ENCODE measurements at regions not wholly inside any gene's neighbourhood (a gene's known extent, or its start where the extent isn't known, plus 50 kb on each side); places are given as distances from the start of the nearest gene placed in this dataset.

DNA sequence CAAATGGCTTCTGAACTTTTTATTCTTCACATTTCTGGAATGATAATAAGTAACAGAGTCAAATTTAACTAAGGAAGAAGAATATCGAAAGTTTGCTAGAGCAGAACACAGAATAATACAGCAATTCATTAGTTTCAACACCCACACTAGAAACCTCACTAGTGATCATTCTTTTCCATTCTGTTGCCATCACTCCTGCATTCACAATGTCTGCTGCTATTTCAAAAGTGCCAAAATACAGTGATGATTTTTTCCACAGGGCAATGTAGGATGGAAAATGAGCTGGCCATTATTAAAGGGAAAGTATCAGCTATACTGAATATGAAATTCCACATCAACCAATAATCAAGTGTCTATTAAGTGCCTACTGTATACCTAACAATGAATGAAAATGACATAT, 186.7 kb downstream of the USP46 start:
- TF ChIP-seq EP400 (IDR thresholded peaks at IDR 0.05) (no peak), ZNF57 (CRISPR knock-in tag; IDR thresholded peaks at IDR 0.05) (no peak), MYC (IDR thresholded peaks at IDR 0.05; ENCODE audit: low read depth, low read length) (no peak), MYC (CRISPR knock-in tag; IDR thresholded peaks at IDR 0.05; ENCODE audit: borderline replicate concordance, low read depth) (no peak), JUN (IDR thresholded peaks at IDR 0.05; ENCODE audit: borderline replicate concordance, low read depth, low read length) (no peak), JUN (CRISPR knock-in tag; IDR thresholded peaks at IDR 0.05; ENCODE audit: borderline replicate concordance) (no peak), TAF1 (IDR thresholded peaks at IDR 0.05; ENCODE audit: control insufficient read depth, extremely low read depth, insufficient read depth, low read length, severe bottlenecking) (no peak), ZNF274 (IDR thresholded peaks at IDR 0.05; ENCODE audit: borderline replicate concordance, low read depth, low read length) (no peak)
- TF ChIP-seq, protein P1, sequence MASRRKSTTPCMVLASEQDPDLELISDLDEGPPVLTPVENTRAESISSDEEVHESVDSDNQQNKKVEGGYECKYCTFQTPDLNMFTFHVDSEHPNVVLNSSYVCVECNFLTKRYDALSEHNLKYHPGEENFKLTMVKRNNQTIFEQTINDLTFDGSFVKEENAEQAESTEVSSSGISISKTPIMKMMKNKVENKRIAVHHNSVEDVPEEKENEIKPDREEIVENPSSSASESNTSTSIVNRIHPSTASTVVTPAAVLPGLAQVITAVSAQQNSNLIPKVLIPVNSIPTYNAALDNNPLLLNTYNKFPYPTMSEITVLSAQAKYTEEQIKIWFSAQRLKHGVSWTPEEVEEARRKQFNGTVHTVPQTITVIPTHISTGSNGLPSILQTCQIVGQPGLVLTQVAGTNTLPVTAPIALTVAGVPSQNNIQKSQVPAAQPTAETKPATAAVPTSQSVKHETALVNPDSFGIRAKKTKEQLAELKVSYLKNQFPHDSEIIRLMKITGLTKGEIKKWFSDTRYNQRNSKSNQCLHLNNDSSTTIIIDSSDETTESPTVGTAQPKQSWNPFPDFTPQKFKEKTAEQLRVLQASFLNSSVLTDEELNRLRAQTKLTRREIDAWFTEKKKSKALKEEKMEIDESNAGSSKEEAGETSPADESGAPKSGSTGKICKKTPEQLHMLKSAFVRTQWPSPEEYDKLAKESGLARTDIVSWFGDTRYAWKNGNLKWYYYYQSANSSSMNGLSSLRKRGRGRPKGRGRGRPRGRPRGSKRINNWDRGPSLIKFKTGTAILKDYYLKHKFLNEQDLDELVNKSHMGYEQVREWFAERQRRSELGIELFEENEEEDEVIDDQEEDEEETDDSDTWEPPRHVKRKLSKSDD (conservative IDR thresholded peaks at IDR 0.05; ENCODE audit: low read length): no peak
- TF ChIP-seq, protein P2, sequence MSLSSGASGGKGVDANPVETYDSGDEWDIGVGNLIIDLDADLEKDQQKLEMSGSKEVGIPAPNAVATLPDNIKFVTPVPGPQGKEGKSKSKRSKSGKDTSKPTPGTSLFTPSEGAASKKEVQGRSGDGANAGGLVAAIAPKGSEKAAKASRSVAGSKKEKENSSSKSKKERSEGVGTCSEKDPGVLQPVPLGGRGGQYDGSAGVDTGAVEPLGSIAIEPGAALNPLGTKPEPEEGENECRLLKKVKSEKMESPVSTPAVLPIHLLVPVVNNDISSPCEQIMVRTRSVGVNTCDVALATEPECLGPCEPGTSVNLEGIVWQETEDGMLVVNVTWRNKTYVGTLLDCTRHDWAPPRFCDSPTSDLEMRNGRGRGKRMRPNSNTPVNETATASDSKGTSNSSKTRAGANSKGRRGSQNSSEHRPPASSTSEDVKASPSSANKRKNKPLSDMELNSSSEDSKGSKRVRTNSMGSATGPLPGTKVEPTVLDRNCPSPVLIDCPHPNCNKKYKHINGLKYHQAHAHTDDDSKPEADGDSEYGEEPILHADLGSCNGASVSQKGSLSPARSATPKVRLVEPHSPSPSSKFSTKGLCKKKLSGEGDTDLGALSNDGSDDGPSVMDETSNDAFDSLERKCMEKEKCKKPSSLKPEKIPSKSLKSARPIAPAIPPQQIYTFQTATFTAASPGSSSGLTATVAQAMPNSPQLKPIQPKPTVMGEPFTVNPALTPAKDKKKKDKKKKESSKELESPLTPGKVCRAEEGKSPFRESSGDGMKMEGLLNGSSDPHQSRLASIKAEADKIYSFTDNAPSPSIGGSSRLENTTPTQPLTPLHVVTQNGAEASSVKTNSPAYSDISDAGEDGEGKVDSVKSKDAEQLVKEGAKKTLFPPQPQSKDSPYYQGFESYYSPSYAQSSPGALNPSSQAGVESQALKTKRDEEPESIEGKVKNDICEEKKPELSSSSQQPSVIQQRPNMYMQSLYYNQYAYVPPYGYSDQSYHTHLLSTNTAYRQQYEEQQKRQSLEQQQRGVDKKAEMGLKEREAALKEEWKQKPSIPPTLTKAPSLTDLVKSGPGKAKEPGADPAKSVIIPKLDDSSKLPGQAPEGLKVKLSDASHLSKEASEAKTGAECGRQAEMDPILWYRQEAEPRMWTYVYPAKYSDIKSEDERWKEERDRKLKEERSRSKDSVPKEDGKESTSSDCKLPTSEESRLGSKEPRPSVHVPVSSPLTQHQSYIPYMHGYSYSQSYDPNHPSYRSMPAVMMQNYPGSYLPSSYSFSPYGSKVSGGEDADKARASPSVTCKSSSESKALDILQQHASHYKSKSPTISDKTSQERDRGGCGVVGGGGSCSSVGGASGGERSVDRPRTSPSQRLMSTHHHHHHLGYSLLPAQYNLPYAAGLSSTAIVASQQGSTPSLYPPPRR (CRISPR knock-in tag; IDR thresholded peaks at IDR 0.05; ENCODE audit: borderline replicate concordance): no peak
- TF ChIP-seq, protein P3, sequence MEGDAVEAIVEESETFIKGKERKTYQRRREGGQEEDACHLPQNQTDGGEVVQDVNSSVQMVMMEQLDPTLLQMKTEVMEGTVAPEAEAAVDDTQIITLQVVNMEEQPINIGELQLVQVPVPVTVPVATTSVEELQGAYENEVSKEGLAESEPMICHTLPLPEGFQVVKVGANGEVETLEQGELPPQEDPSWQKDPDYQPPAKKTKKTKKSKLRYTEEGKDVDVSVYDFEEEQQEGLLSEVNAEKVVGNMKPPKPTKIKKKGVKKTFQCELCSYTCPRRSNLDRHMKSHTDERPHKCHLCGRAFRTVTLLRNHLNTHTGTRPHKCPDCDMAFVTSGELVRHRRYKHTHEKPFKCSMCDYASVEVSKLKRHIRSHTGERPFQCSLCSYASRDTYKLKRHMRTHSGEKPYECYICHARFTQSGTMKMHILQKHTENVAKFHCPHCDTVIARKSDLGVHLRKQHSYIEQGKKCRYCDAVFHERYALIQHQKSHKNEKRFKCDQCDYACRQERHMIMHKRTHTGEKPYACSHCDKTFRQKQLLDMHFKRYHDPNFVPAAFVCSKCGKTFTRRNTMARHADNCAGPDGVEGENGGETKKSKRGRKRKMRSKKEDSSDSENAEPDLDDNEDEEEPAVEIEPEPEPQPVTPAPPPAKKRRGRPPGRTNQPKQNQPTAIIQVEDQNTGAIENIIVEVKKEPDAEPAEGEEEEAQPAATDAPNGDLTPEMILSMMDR (IDR thresholded peaks at IDR 0.05 in 2 of 3, conservative IDR thresholded peaks at IDR 0.05 in 1 of 3; ENCODE audit: insufficient read depth in 2 of 3, low read depth in 1 of 3, low read length in 3 of 3): no peak
